ENCODE measurements at regions not wholly inside any gene's neighbourhood (a gene's known extent, or its start where the extent isn't known, plus 50 kb on each side); places are given as distances from the start of the nearest gene placed in this dataset.
A peak's percentile ranks its signal among the peaks of the same experiment; 100 is the strongest.
"Not testable (repeated sequence)": the region's sequence is repeated elsewhere in the genome, so short reads cannot be mapped to it uniquely, and the experiment has no call there.

- peaks cover 59% of the 10 kb centered on the region for H3K36me3 Mint-ChIP-seq (ENCODE audit: low read depth)
- peaks cover 14% of the 10 kb centered on the region for H3K9me3 Mint-ChIP-seq
- H3K27me3 Mint-ChIP-seq (ENCODE audit: low read depth); H3K27ac Mint-ChIP-seq; H3K4me3 Mint-ChIP-seq: not testable (repeated sequence)
- peaks cover 17% of the 10 kb centered on the region for H3K4me1 Mint-ChIP-seq
Measured at GRCh38 chr2:131686164-131686893, 158.6 kb downstream of the CCDC74A start.

- Mint-ChIP-seq H3K4me1 (peaks cover 15% of the 10 kb centered on the region), H3K9me3 (peaks cover 20% of the 10 kb centered on the region), H3K36me3 (ENCODE audit: low read depth) (peaks cover 64% of the 10 kb centered on the region)
- not testable (repeated sequence) for H3K4me3 Mint-ChIP-seq; H3K27me3 Mint-ChIP-seq (ENCODE audit: low read depth); H3K27ac Mint-ChIP-seq
Measured at GRCh38 chr2:131686894-131687238, 159.2 kb downstream of the CCDC74A start.

GRCh38 chr2:131689066-131689465, 161.4 kb downstream of the CCDC74A start:
- H3K27ac Mint-ChIP-seq; H3K4me3 Mint-ChIP-seq; H3K4me1 Mint-ChIP-seq; H3K27me3 Mint-ChIP-seq (ENCODE audit: low read depth): not testable (repeated sequence)
- Mint-ChIP-seq H3K9me3 (peaks cover 30% of the 10 kb centered on the region), H3K36me3 (ENCODE audit: low read depth) (peaks cover 78% of the 10 kb centered on the region)

GRCh38 chr2:131711268-131711667, 183.6 kb downstream of the CCDC74A start:
- H3K4me1 Mint-ChIP-seq; H3K27ac Mint-ChIP-seq; H3K9me3 Mint-ChIP-seq; H3K27me3 Mint-ChIP-seq (ENCODE audit: low read depth); H3K4me3 Mint-ChIP-seq; H3K36me3 Mint-ChIP-seq (ENCODE audit: low read depth): not testable (repeated sequence)

GRCh38 chr2:131717907-131718306, 190.2 kb downstream of the CCDC74A start:
- H3K27ac Mint-ChIP-seq; H3K27me3 Mint-ChIP-seq (ENCODE audit: low read depth); H3K9me3 Mint-ChIP-seq; H3K4me1 Mint-ChIP-seq; H3K4me3 Mint-ChIP-seq; H3K36me3 Mint-ChIP-seq (ENCODE audit: low read depth): not testable (repeated sequence)

GRCh38 chr2:131721163-131721562, 193.5 kb downstream of the CCDC74A start:
- H3K4me1 Mint-ChIP-seq; H3K27me3 Mint-ChIP-seq (ENCODE audit: low read depth); H3K9me3 Mint-ChIP-seq; H3K36me3 Mint-ChIP-seq (ENCODE audit: low read depth); H3K4me3 Mint-ChIP-seq: not testable (repeated sequence)
- H3K27ac Mint-ChIP-seq = peak overlapping the region in 2 of 3 experiments; percentile 17 to 68

- H3K27me3 Mint-ChIP-seq (ENCODE audit: low read depth); H3K4me1 Mint-ChIP-seq; H3K4me3 Mint-ChIP-seq; H3K9me3 Mint-ChIP-seq; H3K36me3 Mint-ChIP-seq (ENCODE audit: low read depth): not testable (repeated sequence)
- H3K27ac Mint-ChIP-seq = peak overlapping the region in 1 of 3 experiments; percentile 68
Measured at GRCh38 chr2:131722256-131722655, 194.6 kb downstream of the CCDC74A start.

- Mint-ChIP-seq H3K27me3 (ENCODE audit: low read depth) (no peaks in the 10 kb centered on the region), H3K4me1 (peaks cover 7% of the 10 kb centered on the region), H3K36me3 (ENCODE audit: low read depth) (peaks cover 6% of the 10 kb centered on the region), H3K9me3 (no peaks in the 10 kb centered on the region), H3K27ac (no peak overlapping the region), H3K4me3 (no peak overlapping the region)
- TF ChIP-seq CTCF (IDR thresholded peaks at IDR 0.05; ENCODE audit: unreplicated experiment in 3 of 3) = no peak
Measured at GRCh38 chr2:131724019-131724418, 196.3 kb downstream of the CCDC74A start.

- H3K4me1 Mint-ChIP-seq; H3K27ac Mint-ChIP-seq; H3K36me3 Mint-ChIP-seq (ENCODE audit: low read depth); H3K9me3 Mint-ChIP-seq; H3K27me3 Mint-ChIP-seq (ENCODE audit: low read depth); H3K4me3 Mint-ChIP-seq: not testable (repeated sequence)
Measured at GRCh38 chr2:131728451-131728850, 200.8 kb downstream of the CCDC74A start.

- H3K27me3 Mint-ChIP-seq (ENCODE audit: low read depth); H3K9me3 Mint-ChIP-seq; H3K36me3 Mint-ChIP-seq (ENCODE audit: low read depth); H3K4me3 Mint-ChIP-seq; H3K27ac Mint-ChIP-seq; H3K4me1 Mint-ChIP-seq: not testable (repeated sequence)
Measured at GRCh38 chr2:131733530-131733929, 205.8 kb downstream of the CCDC74A start.

- H3K9me3 Mint-ChIP-seq; H3K4me3 Mint-ChIP-seq; H3K27me3 Mint-ChIP-seq (ENCODE audit: low read depth); H3K4me1 Mint-ChIP-seq; H3K36me3 Mint-ChIP-seq (ENCODE audit: low read depth); H3K27ac Mint-ChIP-seq: not testable (repeated sequence)
Measured at GRCh38 chr2:131736406-131736805, 208.7 kb downstream of the CCDC74A start.

- not testable (repeated sequence) for H3K27ac Mint-ChIP-seq; H3K27me3 Mint-ChIP-seq (ENCODE audit: low read depth); H3K4me3 Mint-ChIP-seq; H3K36me3 Mint-ChIP-seq (ENCODE audit: low read depth); H3K9me3 Mint-ChIP-seq; H3K4me1 Mint-ChIP-seq
Measured at GRCh38 chr2:131738533-131738932, 210.8 kb downstream of the CCDC74A start.

GRCh38 chr2:131738996-131739434, 211.3 kb downstream of the CCDC74A start:
- H3K27ac Mint-ChIP-seq, H3K4me3 Mint-ChIP-seq: not testable (repeated sequence)

More at GRCh38 chr2:131738996-131739434, 211.3 kb downstream of the CCDC74A start:
- H3K9me3 Mint-ChIP-seq; H3K36me3 Mint-ChIP-seq (ENCODE audit: low read depth); H3K4me1 Mint-ChIP-seq; H3K27me3 Mint-ChIP-seq (ENCODE audit: low read depth): not testable (repeated sequence)

All from nephron (organoid).